GM12864 (cell line): ENCODE measurements at regions not wholly inside any gene's neighbourhood (a gene's known extent, or its start where the extent isn't known, plus 50 kb on each side); places are given as distances from the start of the nearest gene placed in this dataset.

Experiments used
- DNase-seq: peaks from one replicate; pipeline ENCODE4 v3.0.0-alpha.2; 2011; ENCODE audit warnings: low read depth
- H3K4me3 ChIP-seq: 2 replicates; pipeline ENCODE4 v1.5.1; 2011; ENCODE audit warnings: mild to moderate bottlenecking, low read depth, low read length, control low read depth
- TF ChIP-seq, protein P1 (sequence below): IDR thresholded peaks from 2 replicates; pipeline ENCODE4 v1.5.1; 2011; ENCODE audit warnings: low read depth, mild to moderate bottlenecking, moderate library complexity, low read length, control low read depth, inconsistent platforms; ENCODE audit errors: missing control alignments

DNA sequence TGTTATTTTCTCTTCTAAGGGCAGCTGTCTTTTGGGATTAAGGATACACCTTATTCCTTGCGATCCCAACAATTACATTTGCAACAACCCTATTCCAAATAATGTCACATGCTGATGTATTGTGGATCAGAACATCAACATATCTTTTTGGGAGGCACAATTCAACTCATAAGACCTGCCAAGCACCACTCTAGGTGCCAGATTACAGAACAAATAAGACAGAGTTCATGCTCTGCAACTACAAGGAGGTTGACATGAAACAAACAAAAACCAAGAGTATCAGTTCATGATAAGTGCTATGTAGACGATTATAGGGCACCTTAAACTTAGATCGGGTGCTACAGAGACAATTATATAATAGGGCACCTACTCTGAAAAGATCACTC, 203.2 kb upstream of the SGK1 start:
- no peak overlapping the region for H3K4me3 ChIP-seq
- no peak for DNase-seq
- TF ChIP-seq, protein P1, sequence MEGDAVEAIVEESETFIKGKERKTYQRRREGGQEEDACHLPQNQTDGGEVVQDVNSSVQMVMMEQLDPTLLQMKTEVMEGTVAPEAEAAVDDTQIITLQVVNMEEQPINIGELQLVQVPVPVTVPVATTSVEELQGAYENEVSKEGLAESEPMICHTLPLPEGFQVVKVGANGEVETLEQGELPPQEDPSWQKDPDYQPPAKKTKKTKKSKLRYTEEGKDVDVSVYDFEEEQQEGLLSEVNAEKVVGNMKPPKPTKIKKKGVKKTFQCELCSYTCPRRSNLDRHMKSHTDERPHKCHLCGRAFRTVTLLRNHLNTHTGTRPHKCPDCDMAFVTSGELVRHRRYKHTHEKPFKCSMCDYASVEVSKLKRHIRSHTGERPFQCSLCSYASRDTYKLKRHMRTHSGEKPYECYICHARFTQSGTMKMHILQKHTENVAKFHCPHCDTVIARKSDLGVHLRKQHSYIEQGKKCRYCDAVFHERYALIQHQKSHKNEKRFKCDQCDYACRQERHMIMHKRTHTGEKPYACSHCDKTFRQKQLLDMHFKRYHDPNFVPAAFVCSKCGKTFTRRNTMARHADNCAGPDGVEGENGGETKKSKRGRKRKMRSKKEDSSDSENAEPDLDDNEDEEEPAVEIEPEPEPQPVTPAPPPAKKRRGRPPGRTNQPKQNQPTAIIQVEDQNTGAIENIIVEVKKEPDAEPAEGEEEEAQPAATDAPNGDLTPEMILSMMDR = no peak

DNA sequence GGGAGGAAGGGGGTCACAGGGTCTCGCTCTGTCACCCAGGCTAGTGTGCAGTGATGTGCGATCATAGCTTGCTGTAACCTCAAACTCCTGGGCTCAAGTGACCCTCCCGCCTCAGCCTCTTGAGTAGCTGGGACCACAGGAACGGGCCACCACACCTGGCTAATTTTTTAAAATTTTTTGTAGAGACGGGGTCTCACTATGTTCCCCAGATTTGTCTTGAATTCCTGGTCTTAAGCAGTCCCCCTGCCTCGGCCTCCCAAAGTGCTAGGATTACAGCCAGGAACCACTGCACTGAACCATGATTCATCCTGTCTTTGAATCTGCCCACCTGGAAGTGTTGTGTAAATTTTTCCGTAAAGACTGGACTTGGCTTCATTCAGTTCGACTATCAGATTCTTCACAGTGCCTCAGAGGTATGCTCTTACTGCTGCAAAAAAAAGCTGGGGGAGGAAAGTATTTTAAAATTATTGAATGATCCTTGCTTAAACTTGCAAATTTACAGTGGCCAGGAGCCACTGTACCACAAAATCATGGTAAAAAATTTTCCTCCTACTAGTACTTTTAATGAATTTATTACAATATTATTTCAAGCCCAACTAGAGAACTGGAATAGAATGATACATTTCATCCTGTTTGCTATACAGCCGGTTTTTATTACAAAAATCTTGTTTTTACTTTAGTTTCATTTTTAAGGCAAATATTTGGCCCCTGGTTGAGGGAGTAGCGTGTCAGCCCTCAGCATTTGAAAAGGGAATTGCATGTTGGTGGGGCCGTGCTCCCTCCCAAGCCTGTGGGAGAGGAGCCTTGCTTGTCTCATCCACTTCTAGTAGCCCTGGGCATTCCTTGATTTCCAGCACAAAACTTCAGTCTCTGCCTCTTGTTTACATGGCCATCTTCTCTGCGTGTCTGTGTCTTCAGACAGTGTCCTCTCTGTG, 202.5 kb upstream of the SGK1 start:
- DNase-seq = no peak
- H3K4me3 ChIP-seq = no peak overlapping the region
- TF ChIP-seq, protein P1 = no peak

DNA sequence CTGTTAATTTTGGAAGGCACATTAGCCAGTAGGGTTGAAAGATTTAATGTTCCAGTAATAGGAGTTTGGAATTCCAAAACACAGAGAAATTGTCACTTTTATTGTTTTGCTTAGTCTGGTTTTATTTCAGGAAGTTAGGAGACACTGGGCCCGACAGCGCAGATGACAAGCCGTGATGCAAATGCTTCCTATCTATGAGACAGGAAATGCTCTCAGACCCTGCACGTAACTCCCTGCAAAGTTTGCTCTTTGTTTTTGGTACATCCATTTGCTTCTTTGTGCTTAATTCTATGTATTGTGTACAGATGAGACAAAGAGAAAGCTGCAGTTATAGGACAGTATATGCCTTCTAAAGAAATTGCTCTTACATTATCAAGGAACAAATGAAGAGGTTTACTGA, 201.6 kb upstream of the SGK1 start:
- DNase-seq = no peak
- H3K4me3 ChIP-seq = no peak overlapping the region
- TF ChIP-seq, protein P1 = no peak

DNA sequence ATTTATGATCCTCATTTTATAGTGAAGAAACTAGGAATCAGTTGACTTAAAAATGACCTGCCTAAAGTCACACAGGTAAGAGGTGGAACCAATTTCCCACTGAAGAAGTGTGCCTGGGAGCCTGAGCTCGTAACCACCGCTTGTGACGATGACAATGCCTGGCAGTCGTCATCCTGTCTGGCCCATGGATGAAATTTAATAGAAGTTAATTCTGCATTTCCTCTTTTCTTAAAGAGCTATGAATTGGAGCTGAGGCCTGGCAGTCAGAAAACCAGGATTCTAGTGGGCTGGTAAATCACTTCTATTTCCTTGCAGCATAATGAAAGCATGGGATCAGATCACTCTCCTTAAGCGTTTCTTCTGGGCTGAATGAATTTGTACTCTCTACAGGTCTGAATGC, 200.0 kb upstream of the SGK1 start:
- H3K4me3 ChIP-seq = no peak overlapping the region
- TF ChIP-seq, protein P1 = no peak
- DNase-seq = no peak

DNA sequence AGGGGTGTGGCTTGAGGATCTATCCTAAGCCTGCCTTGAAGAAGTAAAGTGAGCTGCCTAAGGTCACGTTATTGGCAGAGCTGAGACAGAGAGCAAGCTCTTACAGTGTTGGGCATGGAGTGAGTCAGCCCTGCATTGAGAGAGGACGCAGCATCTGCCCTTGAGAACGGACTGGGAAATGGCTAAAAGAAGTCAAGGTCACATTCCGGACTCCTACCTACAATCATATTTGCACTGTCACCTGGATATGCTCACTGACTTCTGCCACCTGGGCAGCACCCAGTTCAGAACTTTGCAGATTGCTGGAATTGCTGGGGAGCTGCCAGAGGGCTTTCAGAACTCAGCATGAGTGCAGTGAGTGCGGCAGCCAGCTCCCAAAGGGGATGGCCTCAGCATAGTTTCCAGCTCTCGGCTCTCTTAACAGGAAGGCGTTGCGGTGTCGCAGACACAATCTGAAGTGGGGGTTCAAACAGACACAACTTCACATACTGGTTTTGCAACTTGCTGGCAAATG, 199.3 kb upstream of the SGK1 start:
- DNase-seq = no peak

DNA sequence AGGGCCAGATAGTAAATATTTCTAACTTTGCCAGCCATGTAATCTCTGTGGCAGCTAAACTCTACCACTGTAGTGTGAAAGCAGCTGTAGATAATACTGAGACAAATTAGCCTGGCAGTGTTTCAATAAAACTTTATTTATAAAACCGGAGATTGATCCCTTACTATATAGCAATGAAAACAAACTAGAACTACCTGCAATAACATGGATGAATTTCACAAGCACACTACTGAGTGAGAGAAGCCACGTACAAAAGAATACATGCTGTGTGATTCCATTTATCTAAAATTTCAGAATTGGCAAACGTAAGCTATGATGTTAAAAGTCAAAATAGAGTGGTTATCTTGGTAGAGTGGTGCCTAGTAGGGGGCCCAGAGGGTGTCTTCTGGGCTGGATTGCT, 198.7 kb upstream of the SGK1 start:
- H3K4me3 ChIP-seq = no peak overlapping the region
- TF ChIP-seq, protein P1 = no peak
- DNase-seq = no peak

More for the DNA sequence above, 199.3 kb upstream of the SGK1 start:
- no peak overlapping the region for H3K4me3 ChIP-seq
- TF ChIP-seq, protein P1 = no peak
